A673 (cell line): ENCODE measurements at regions not wholly inside any gene's neighbourhood (a gene's known extent, or its start where the extent isn't known, plus 50 kb on each side); places are given as distances from the start of the nearest gene placed in this dataset.

ENCODE experiments used
- CTCF ChIP-seq: fragments of 300-800, 200-600 bp; sonication (generic); conservative IDR thresholded peaks from 2 replicates; pipeline ENCODE4 v1.5.1; 2017; ENCODE audit warnings: low read depth, mild to moderate bottlenecking, antibody characterized with exemption, low read length, moderate library complexity, mixed read lengths
- EZH2 ChIP-seq: fragments of 200-600 bp; sonication (generic); IDR thresholded peaks from 2 replicates; pipeline ENCODE4 v1.6.1; 2017; ENCODE audit warnings: borderline replicate concordance, low read depth, mild to moderate bottlenecking, mixed read lengths, antibody characterized with exemption, low read length; ENCODE audit not compliant: poor library complexity, severe bottlenecking

- TF ChIP-seq CTCF, result no peak
- TF ChIP-seq EZH2, result no peak
These were observed 174.0 kb downstream of the GLUD2 start for GRCh38 chrX:121221322-121221977.
